ENCODE measurements at regions not wholly inside any gene's neighbourhood (a gene's known extent, or its start where the extent isn't known, plus 50 kb on each side); places are given as distances from the start of the nearest gene placed in this dataset.
A peak's percentile ranks its signal among the peaks of the same experiment; 100 is the strongest.

- no peak for DNase-seq (ENCODE audit: low spot score)
These were observed 496.7 kb upstream of the PIK3C3 start for GRCh38 chr18:41458376-41458775.

- DNase-seq (ENCODE audit: low spot score) = no peak
These were observed 497.2 kb upstream of the PIK3C3 start for GRCh38 chr18:41457765-41458326.

- DNase-seq (ENCODE audit: low spot score) = no peak
These were observed 498.2 kb upstream of the PIK3C3 start for GRCh38 chr18:41456831-41457230.

- no peak for DNase-seq (ENCODE audit: low spot score)
These were observed 505.4 kb upstream of the PIK3C3 start for GRCh38 chr18:41449612-41450011.

GRCh38 chr18:41444943-41445342 is 510.1 kb upstream of the PIK3C3 start:
- no peak for DNase-seq (ENCODE audit: low spot score)

- DNase-seq (ENCODE audit: low spot score) = no peak
These were observed 518.3 kb upstream of the PIK3C3 start for GRCh38 chr18:41436772-41437171.

- no peak for DNase-seq (ENCODE audit: low spot score)
These were observed 536.4 kb upstream of the PIK3C3 start for GRCh38 chr18:41418598-41418997.

- no peak for DNase-seq (ENCODE audit: low spot score)
These were observed 539.0 kb upstream of the PIK3C3 start for GRCh38 chr18:41416044-41416443.

GRCh38 chr18:41410006-41410405 is 545.0 kb upstream of the PIK3C3 start:
- no peak for DNase-seq (ENCODE audit: low spot score)

GRCh38 chr18:41406834-41407233 is 548.2 kb upstream of the PIK3C3 start:
- no peak for DNase-seq (ENCODE audit: low spot score)

- no peak for DNase-seq (ENCODE audit: low spot score)
These were observed 558.2 kb upstream of the PIK3C3 start for GRCh38 chr18:41396861-41397260.

GRCh38 chr18:41396211-41396610 is 558.8 kb upstream of the PIK3C3 start:
- no peak for DNase-seq (ENCODE audit: low spot score)

GRCh38 chr18:41395695-41396094 is 559.3 kb upstream of the PIK3C3 start:
- DNase-seq (ENCODE audit: low spot score) = no peak

- peak; percentile 34 for DNase-seq (ENCODE audit: low spot score)
These were observed 563.1 kb upstream of the PIK3C3 start for GRCh38 chr18:41391616-41392595.

- DNase-seq (ENCODE audit: low spot score) = no peak
These were observed 564.7 kb upstream of the PIK3C3 start for GRCh38 chr18:41390309-41390708.

GRCh38 chr18:41378598-41378997 is 576.4 kb upstream of the PIK3C3 start:
- DNase-seq (ENCODE audit: low spot score) = no peak

- DNase-seq (ENCODE audit: low spot score) = no peak
These were observed 581.4 kb upstream of the PIK3C3 start for GRCh38 chr18:41373612-41374011.

- no peak for DNase-seq (ENCODE audit: low spot score)
These were observed 582.9 kb upstream of the PIK3C3 start for GRCh38 chr18:41372046-41372665.

GRCh38 chr18:41371156-41372045 is 583.6 kb upstream of the PIK3C3 start:
- DNase-seq (ENCODE audit: low spot score) = no peak

- no peak for DNase-seq (ENCODE audit: low spot score)
These were observed 584.3 kb upstream of the PIK3C3 start for GRCh38 chr18:41370740-41371139.

- no peak for DNase-seq (ENCODE audit: low spot score)
These were observed 597.3 kb upstream of the PIK3C3 start for GRCh38 chr18:41357708-41358107.
